AG04450 (cell line): ENCODE measurements at regions not wholly inside any gene's neighbourhood (a gene's known extent, or its start where the extent isn't known, plus 50 kb on each side); places are given as distances from the start of the nearest gene placed in this dataset.

Experiments used
- CTCF ChIA-PET: fragments of 300-600, 350-600 bp; formaldehyde crosslinking; extraction: SDS; loops from one replicate; lab custom pipeline; 2022; ENCODE audit warnings: antibody characterized with exemption, inconsistent platforms; lab: Charles Lee
- POLR2A ChIA-PET: fragments of 350-600 bp; formaldehyde crosslinking; extraction: SDS; loops from one replicate; lab custom pipeline; 2021; ENCODE audit warnings: antibody characterized with exemption, inconsistent platforms; lab: Yijun Ruan, JAX
- DNase-seq: peaks from one replicate; pipeline ENCODE4 v3.0.0-alpha.2; 2011; ENCODE audit warnings: low read depth, low spot score
- H3K27ac ChIP-seq: one replicate; pipeline ENCODE4 v1.5.1; 2012; ENCODE audit warnings: low read depth, low read length, control low read depth
- H3K27me3 ChIP-seq: one replicate; pipeline ENCODE4 v1.6.0; 2012; ENCODE audit warnings: low read length; ENCODE audit not compliant: control insufficient read depth, insufficient read depth
- H3K4me3 ChIP-seq: 2 replicates; pipeline ENCODE4 v1.5.1; 2011; ENCODE audit warnings: mild to moderate bottlenecking, low read depth, low read length, control low read depth
- H3K9me3 ChIP-seq: 2 replicates; pipeline ENCODE4 v1.5.1; 2012; ENCODE audit warnings: low read length; ENCODE audit not compliant: control insufficient read depth, insufficient read depth
- CTCF ChIP-seq: IDR thresholded peaks from 2 replicates; pipeline ENCODE4 v1.5.1; 2011; ENCODE audit warnings: low read depth, low read length, control low read depth, inconsistent platforms

- H3K27ac ChIP-seq, result no peak overlapping the region
- H3K4me3 ChIP-seq, result no peak overlapping the region
- POLR2A ChIA-PET, result no interaction called here
- H3K27me3 ChIP-seq, result no peaks in the 10 kb centered on the region
- TF ChIP-seq CTCF, result no peak
- CTCF ChIA-PET, result no interaction called here
- no peaks in the 10 kb centered on the region; the same call in 1 of the 2 replicates for H3K9me3 ChIP-seq
- no peak for DNase-seq
Measured at GRCh38 chr1:109832945-109833344, 69.2 kb upstream of the EPS8L3 start.

- H3K9me3 ChIP-seq, result no peaks in the 10 kb centered on the region; the same call in 1 of the 2 replicates
- POLR2A ChIA-PET, result no interaction called here
- no peak overlapping the region for H3K27ac ChIP-seq
- no peak overlapping the region for H3K4me3 ChIP-seq
- TF ChIP-seq CTCF, result no peak
- CTCF ChIA-PET, result interaction anchor here (0.7 to 0.8 kb wide), 2 partner anchors 38 to 156 kb away, joined by 4 read pairs; partner anchors contain the start of gene AHCYL1
- no peaks in the 10 kb centered on the region for H3K27me3 ChIP-seq
- no peak for DNase-seq
Measured at GRCh38 chr1:109828756-109829505, 65.2 kb upstream of the EPS8L3 start.

- Histone ChIP-seq H3K27ac (no peak overlapping the region), H3K4me3 (no peak overlapping the region), H3K27me3 (no peaks in the 10 kb centered on the region), H3K9me3 (no peaks in the 10 kb centered on the region; the same call in 1 of the 2 replicates)
- no peak for TF ChIP-seq CTCF
- CTCF ChIA-PET, result interaction anchor here (0.7 kb wide), 1 partner anchor 37 kb away, joined by 4 read pairs; no protein-coding TSS in a partner anchor
- POLR2A ChIA-PET, result no interaction called here
- no peak for DNase-seq
Measured at GRCh38 chr1:109827986-109828385, 64.3 kb upstream of the EPS8L3 start.

- H3K9me3 ChIP-seq, result no peaks in the 10 kb centered on the region; the same call in 1 of the 2 replicates
- CTCF ChIA-PET, result no interaction called here
- POLR2A ChIA-PET, result no interaction called here
- no peak overlapping the region for H3K4me3 ChIP-seq
- no peak overlapping the region for H3K27ac ChIP-seq
- DNase-seq, result no peak
- no peak for TF ChIP-seq CTCF
- H3K27me3 ChIP-seq, result no peaks in the 10 kb centered on the region
Measured at GRCh38 chr1:109827466-109827865, 63.7 kb upstream of the EPS8L3 start.

GRCh38 chr1:109826930-109827349 is 63.2 kb upstream of the EPS8L3 start:
- Histone ChIP-seq H3K27me3 (no peaks in the 10 kb centered on the region), H3K9me3 (no peaks in the 10 kb centered on the region; the same call in 1 of the 2 replicates), H3K4me3 (no peak overlapping the region), H3K27ac (no peak overlapping the region)
- no peak for DNase-seq
- no peak for TF ChIP-seq CTCF
- ChIA-PET CTCF (no interaction called here), POLR2A (no interaction called here)
